Activated T-cell treated with anti-CD3 and anti-CD28 coated beads, Interleukin-2, amount 50 U/mL, for 48 hours (primary cell): ENCODE measurements at regions not wholly inside any gene's neighbourhood (a gene's known extent, or its start where the extent isn't known, plus 50 kb on each side); places are given as distances from the start of the nearest gene placed in this dataset.

Experiments used
- DNase-seq, 2 experiments: peaks; one replicate each; pipeline ENCODE4 v3.0.0-alpha.2; 2020

DNA sequence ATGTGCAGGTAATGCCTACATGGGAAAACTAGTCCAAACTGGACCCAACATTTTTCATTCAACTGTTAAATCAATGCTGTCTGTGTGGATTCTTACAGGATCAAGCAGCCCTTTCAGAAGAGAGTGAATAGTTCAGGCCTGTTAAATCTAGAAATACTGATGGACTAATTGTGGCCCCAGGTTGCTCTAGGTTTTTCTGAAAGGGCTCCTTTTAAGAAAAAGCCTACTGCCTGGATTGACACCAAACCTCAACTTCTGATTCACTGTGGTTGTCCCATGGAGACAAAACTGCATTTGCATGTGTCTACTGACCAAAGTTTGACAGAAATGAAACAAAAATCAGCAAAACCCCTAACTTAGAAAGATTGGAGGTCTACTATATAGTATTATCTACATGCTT lies 437.0 kb downstream of the KLF12 start:
- no peak for DNase-seq

DNA sequence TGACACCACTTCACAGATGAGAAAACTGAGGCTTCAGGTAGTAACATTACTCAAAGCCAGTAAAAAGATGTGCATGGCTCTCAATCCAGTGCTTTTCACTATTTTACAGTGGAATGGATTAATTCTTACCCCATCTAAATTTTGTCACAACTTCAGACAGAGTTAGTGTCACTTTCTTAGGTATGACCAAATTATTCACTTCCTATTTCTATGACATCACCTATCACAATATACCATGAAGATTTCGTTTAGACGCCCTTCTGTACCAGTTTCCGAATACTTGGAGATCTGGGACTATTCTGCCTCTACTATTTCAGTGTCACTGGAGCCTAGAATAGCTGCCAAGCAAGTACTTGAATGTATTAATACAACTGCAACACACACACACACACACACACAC lies 437.5 kb downstream of the KLF12 start:
- no peak for DNase-seq

DNA sequence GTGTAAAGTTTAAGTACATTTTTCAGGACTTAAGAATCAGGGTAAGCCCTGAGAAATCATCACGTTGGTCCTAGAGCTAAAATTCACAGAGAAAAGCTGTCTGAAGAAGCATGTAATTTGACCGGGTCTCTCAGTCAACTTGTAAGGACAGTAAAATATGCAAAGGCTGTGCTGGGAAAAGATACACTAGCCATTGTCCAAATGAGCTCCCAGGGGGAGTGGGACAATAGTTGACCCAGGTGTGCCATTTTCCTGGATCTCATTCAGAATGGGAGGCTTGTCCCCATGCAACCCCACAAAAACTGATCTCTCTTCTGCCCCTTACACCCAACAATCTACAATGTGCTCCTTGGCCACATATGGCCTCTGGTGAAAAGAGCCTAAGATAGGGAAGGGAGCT lies 437.9 kb downstream of the KLF12 start:
- DNase-seq: no peak

DNA sequence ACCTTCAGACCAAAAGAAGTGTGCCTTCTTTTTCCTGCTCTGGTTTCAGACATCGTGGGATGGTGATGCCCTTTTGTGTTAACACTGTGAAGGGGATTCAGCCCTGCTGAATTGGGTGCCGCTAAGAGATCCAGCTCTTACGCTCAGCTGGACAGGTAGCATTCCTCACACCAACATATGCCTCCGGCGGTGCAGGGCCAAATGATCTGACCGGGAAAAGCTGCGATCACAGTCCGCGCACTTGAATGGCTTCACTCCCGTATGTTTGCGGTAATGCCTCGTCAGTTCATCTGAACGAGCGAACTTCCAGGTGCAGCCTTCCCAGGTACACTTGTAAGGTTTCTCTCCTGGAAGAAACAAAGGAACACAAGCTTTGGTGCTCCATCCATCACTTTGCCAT lies 438.9 kb downstream of the KLF12 start:
- no peak for DNase-seq

DNA sequence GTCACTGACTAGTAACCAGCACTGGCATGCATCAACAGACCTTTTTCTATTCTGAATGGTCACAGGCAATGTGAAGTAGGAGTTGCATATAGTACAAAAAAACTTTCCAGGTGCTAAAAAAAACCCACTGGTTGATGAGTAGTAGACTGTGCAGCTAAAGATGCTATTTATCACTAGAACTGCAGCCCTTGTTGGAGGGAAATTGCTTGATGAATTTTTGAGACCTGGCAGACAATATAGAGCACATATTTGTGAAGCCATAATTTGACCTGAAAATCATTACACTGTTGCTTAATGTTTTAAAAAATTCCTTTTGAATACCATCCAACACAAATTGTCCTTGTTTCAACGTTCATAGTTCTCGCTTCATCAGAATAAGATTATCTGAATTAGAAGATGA lies 441.0 kb downstream of the KLF12 start:
- DNase-seq: no peak

DNA sequence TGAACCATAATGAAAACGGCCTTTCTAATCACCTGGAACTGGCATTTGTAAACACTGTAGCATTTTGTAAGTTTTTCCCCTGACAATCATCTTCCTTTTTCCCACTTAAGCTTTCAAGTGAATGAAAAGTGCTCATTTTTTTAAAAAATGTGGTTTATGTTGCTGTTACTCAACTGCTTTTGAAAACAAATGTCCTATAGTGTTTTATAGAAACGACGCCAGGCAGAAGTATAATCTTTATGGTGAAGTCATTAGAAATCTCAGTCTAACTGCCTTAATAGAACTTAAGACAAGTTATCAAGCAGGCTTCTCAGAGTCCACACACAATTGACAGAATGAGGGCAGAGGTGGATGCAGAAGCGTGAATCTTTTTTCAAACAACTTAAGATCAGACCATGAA lies 442.3 kb downstream of the KLF12 start:
- DNase-seq: no peak

DNA sequence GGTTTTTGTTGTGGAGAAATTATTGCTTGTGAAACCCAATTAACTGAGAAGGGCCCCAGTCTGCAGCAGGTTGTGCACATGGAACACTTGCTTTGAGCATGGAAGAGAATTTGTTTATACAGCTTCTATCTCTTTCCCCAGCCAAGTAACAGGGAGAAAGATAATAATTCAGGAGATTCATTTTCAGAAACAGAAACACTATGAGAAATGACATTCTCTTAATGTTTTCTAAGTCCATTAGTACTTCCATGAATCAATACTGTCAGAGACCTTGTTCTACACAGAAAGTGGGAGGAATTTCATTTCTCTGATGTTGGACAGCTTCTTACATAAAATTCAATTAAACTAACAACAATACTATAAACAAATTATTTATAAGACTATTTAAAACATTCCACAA lies 446.3 kb downstream of the KLF12 start:
- DNase-seq: no peak

DNA sequence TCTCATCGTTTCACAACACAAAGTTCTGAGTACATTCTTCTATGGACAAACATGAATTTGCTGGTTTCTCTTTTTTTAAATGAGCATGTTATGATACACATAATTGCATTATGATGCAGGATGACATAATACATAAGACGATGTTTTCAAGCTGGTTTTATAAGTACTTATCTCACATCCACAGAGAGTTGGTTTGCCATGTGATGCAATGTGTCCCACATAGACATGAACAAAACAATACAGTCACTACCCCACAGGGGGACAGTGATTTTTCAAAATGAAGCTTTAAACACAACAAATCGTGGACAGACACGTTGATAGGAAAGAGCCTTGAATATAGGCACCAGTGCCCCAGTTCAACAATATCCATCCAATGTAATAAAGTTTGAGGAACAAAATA lies 447.1 kb downstream of the KLF12 start:
- no peak for DNase-seq

DNA sequence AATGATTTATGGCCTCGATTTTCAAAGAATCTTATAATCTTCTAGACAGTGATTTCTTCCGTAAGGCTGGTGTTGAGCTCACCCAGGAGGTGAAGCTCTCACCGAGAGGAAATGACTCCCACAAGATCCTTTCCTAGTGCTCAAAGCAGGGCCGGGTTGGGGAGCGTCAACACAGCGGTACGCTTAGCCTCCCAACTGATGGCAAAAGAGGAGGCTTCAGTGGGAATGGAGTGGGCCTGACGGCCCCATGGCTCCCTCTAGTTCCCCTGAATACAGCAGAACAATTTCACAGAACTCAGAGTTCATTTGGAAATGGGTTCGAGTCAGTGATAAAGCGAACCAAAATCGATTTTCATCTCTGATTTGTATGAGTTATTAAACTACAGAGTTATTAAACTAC lies 449.5 kb downstream of the KLF12 start:
- no peak for DNase-seq

DNA sequence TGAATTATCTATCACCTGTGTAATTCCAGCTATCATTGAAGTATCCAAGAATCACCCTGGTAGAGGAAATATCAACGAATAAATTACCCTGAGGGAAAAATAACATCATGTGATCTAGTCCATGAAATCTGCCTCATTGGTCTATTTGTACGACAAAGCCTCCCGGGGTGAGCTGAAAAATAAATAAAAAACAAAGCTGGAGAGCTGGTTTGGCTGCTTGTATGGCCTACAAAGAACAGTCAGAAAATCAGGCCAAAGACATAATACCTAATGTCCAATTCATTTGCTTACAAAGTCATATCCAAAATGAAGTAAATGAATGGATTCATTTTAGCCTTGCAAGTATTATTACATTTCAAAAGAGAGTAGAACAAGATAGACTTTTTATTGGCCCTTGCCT lies 449.9 kb downstream of the KLF12 start:
- DNase-seq: no peak

DNA sequence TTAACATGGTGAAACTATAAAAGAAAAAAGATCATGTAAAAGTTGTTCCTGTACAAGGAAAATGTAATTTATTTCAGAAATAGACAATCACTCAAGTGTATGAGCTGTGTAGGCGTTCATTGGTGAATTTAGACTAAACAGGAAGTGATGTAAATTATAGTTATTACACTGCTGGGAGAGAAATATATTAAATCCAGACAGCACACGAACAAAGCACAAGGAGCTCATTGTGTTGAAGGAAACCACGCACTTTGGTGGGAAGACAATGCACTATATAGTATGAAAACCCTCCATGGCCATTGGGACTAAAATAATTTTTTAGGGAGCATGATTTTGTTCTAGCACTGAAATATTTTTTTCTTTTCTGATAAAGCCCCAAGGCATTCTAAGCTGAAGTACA lies 450.5 kb downstream of the KLF12 start:
- no peak for DNase-seq

DNA sequence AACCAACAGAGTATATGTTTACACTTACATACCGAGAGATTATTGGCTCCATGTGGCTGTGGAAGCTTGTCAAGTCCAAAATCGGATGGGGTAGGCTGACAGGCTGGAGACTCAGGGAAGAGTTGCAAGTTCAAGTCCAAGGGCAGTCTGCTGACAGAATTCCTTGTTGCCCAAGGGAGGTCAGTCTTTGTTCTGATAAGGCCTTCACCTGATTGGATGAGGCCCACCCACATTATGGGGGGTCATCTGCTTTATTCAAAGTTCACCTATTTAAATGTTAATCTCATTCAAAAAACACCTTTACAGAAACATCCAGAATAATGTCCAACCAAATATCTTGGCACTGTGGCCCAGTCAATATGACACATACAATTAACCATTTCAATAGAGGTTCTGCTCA lies 452.4 kb downstream of the KLF12 start:
- no peak for DNase-seq

DNA sequence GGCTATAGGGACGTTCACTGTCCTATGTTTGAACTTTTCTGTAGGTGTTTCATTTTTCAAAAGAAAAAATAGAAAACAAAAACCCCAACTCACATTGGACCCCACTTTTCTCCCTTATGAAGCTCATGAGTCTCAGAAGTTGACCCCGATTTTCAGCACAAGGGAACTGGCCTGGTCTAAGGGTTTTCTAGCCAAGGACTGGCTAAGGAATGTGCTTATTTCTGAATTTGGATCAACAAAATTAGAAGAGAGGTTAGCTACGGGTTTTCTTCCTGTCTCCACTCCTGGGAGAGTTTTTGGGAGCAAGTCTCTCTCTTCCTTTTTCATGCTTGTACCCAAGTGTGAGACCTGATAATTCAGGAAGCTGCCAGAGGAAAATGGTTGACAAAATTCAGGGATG lies 453.2 kb downstream of the KLF12 start:
- DNase-seq: no peak

DNA sequence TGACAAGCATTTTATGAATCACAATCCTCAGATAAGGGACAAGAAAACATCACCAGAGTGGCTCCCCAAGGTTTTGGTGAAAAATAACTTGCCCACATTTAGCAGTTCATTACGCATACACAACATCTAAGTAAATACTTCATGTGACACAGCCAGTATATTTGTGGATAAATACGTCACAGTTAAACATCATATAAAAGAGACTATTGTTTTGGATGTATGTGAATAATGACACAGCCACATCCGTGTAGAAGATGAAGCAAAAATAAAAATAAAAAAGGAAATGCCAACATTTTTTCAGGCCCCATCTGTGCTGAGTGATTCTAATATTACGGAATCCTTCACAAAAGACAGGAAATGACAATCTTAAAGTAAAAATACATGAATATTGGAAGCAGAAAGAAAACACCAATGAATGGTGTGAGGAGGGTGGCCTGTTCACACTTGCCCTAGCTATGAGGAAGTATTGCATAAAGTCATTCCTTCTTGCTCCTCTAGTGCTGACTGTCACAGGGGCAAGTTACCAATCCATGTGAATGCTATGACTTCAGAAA lies 457.1 kb downstream of the KLF12 start:
- DNase-seq: no peak

DNA sequence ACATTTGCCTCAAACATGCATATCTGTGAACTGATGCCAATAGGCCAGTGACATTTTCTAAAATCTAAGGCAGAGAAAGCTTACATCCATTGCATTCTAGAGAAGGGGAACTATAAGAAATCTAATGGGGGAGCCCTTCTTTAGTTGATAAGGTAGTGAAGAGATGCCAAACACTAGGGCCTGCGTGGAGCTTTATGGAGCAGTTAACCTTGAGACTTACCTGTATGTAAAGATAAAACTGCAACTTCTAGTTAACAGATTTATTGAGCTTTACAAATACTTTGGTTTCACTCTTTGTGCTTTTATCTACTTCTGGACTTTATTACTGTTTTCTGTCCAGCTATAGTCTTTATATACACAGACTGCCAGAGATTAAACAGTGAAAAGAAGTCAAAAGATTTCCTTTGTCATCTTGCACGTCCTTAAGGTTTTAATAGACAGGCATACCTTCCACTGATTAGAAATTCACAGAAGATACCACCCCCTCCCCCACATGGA lies 457.6 kb downstream of the KLF12 start:
- DNase-seq: no peak

DNA sequence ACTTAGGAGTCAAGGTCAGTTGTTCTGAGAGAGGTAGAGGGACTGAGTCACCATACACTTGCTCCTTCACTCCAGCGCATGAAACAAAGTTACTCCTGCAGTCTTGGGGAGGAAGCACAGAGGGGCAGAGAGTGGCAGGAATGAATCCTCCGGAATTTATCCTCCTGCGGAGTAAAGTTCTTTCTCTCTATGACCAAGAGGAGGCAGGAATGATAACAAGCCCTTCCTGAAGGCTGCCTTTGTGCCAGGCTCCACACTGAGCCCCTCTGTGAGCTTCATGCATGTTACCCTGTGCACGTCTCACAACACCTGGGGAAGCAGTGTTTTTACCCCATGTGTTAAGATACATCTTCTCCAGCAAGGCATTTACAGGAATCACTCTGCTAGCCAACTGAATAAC lies 458.4 kb downstream of the KLF12 start:
- no peak for DNase-seq

DNA sequence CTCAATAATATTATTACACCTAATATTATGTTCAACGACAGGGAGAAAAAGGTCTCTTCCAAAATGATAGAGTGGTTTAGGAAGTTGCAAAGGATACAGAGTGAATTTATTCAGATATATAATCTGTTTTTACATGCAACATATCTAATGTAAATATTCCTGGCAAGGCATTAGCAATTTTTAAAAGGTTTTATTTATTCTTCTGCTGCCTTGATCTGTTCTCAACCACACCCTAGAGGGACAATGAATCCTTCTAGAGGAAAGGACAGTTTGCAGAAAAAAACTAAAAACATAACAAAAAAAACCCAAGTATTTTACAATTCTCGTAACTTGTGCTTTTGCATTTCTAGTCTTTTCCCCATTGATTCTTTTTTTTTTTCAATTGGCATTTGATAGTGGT lies 459.6 kb downstream of the KLF12 start:
- no peak for DNase-seq

DNA sequence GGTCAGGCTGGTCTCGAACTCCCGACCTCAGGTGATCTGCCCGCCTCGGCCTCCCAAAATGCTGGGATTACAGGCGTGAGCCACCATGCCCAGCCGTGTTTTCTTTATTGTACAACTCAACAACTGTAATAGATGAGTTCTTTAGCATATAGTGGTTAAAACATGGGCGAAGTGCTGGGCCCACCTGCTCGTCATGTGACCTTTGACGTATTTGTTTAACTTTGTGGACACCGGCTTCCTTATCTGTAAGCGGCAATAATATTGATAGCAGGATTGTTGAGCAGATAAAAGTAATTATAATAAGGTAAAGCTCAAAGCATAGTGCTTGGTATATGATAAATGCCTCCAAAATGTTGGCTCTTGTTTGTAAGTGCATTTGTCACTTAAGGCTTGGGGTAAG lies 460.3 kb downstream of the KLF12 start:
- DNase-seq: no peak

DNA sequence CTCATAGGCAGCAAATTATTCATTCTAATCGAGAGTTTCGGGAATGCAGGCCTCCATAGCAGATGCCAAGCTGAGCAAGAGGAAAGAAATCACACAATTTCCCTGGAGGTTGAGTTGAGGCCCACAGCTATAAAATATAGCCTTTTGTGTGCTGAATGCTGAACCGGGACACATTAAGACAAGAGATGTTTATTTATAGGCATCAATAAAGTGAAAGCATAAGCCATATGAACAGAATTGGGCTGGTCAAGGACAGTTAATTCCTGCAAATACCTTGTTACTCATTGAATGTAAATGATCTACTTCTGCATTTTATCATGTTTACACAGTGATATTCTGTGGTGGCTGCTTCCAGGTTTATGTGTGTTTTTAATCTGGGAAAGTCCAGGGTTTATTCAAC lies 461.7 kb downstream of the KLF12 start:
- no peak for DNase-seq

DNA sequence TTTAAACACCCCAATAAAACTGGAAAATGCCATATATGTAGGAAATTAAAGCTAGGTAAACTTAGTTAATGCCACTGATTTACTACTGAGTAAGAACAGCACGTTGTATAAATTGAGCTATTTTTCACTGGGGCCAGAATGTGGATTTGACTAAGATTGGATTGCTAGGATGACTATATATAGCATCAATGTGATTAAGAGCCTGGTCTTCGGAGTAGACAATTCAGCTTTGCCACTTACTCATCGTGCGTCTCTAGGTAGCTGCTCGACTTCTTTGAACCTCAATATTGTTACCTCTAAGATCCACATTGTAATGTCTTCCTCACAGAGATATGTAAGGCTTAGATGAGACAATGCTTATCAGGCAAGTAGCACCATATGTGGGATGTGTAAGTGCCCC lies 462.5 kb downstream of the KLF12 start:
- no peak for DNase-seq

DNA sequence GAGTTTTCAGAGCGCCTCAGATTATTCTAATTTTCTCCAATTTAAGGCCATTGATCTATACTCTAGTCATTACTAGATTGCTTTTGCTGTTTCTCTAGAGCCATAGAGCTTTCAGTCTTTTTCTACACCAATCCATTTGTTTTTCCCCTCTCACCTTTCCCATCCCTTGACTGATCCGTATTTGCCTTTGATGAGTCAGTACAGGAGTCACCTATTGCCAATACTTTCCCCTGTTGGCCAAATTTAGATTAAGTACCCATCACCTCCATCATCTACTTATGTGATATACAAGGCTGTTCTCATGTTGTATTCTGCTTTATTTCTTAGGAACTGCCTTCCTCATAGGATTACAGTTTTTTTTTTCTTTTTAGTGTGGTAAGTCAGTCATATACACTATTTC lies 463.2 kb downstream of the KLF12 start:
- DNase-seq: no peak

DNA sequence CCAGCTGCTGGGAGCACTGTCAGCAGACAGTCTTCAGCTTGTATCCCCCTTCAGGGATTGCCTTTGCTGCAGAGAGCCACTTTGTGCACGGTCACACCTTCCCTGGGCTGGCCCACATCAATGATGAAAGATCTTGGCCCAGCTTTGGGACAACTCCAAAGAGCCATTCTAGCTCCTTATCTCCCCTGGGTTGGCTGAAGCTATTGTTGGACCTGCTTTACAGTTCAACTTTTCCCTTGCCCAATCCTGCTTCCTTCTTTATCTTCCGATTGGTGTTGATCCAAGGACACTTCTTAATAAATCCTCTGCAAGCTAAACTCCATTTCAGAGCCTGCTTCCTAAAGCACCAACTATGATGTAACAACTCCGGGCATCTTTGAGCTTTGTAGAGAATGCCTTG lies 466.4 kb downstream of the KLF12 start:
- no peak for DNase-seq

DNA sequence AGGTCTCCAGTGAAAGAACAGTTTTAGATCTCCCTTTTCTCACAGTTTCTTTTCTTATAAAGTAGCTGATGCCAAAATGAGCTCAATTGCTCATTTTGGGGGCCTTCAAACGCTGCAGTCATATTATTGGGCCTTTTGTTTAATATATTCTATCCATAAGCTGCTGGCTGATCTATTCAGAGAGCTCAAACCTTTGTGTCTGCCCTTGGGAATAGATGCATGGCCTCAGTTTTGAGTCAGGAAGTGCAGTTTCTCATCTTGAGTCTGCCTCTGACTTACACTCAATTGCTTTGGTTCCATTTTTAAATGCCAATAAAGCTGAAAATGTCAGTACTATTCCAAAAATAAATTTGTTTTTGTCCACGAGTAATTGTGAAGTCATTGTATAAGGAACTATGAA lies 468.9 kb downstream of the KLF12 start:
- DNase-seq: no peak

DNA sequence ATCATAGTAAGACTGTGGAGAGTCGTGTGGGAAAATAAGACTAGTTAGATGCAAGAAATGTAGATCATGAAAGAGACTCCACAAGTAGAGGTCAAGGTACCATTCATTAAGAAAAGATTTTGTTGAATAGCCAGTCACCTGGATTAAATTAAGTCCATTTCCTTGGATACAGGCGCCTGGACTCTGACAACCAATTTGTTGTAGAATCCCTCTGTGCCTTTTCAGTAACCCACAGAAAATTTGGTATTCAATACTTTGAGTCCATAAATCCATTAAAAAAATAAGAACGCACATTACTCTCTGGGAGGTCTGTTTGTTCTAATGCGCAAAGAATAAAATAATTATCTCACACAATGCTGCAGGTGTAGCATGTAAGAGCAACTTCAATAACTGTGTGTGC lies 469.4 kb downstream of the KLF12 start:
- no peak for DNase-seq

DNA sequence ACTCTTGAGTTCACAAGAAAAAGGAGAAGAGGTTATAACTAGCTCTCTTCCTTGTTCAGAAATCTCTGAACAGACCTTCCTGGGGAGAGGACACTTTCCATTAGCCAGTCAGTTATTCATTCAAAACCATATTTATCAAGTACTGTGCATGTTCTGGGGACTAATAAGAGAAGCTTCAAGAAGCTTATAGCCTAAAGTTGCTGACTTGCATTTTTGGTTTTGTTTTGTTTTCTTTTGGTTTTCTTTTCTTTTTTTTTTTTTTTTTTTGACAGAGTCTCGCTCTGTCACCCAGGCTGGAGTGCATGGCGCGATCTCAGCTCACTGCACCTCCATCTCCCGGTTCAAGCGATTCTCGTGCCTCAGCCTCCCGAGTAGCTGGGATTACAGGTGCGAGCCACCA lies 471.4 kb downstream of the KLF12 start:
- no peak for DNase-seq
